GM12892 (cell line): ENCODE measurements at regions not wholly inside any gene's neighbourhood (a gene's known extent, or its start where the extent isn't known, plus 50 kb on each side); places are given as distances from the start of the nearest gene placed in this dataset.

Experiments
- POLR2A ChIP-seq: IDR thresholded peaks from 2 replicates; pipeline ENCODE4 v1.6.1; 2011; ENCODE audit warnings: low read depth, low read length, control low read depth
- POLR2AphosphoS5 ChIP-seq: IDR thresholded peaks from 2 replicates; pipeline ENCODE4 v1.6.1; 2011; ENCODE audit warnings: low read depth, low read length, control low read depth

- TF ChIP-seq POLR2A (no peak), POLR2AphosphoS5 (no peak)
Measured at GRCh38 chr6:9435281-9435680, 979.6 kb downstream of the TFAP2A start.
